ENCODE measurements at regions not wholly inside any gene's neighbourhood (a gene's known extent, or its start where the extent isn't known, plus 50 kb on each side); places are given as distances from the start of the nearest gene placed in this dataset.
"Not testable (repeated sequence)": the region's sequence is repeated elsewhere in the genome, so short reads cannot be mapped to it uniquely, and the experiment has no call there.

GRCh38 chr14:53216955-53217315 lies 63.8 kb upstream of the DDHD1 start:
- not testable (repeated sequence) for TF ChIP-seq CTCF (IDR thresholded peaks at IDR 0.05; ENCODE audit: insufficient read depth, low read length); SPI1 (IDR thresholded peaks at IDR 0.05; ENCODE audit: borderline replicate concordance, low read depth)

Data from HL-60 (cell line).